IMR-90 (cell line): ENCODE measurements at regions not wholly inside any gene's neighbourhood (a gene's known extent, or its start where the extent isn't known, plus 50 kb on each side); places are given as distances from the start of the nearest gene placed in this dataset.

ENCODE experiments used
- ATAC-seq: fragments of 200-7000 bp; cut with Tn5 transposase; 2 replicates; pipeline ENCODE4 v1.9.1; 2020; ENCODE audit warnings: low read depth, mild to moderate bottlenecking, moderate library complexity
- BruUV-seq: library from RNA; stranded (reverse); fragments of 400-500 nt; replicated peaks from 2 replicates; lab custom pipeline; 2021; lab: Mats Ljungman, UMichigan
- CTCF ChIA-PET: fragments of 300-600 bp; formaldehyde crosslinking; extraction: SDS; loops from one replicate; lab custom pipeline; 2021; ENCODE audit warnings: antibody characterized with exemption; lab: Yijun Ruan, JAX
- POLR2A ChIA-PET: fragments of 300-600 bp; sonication (Branson Sonifier 250); formaldehyde crosslinking; loops from one replicate; lab custom pipeline; 2022; ENCODE audit warnings: antibody characterized with exemption; ENCODE audit not compliant: unreplicated experiment; lab: Charles Lee
- DNase-seq: peaks from one replicate; pipeline ENCODE4 v3.0.0; 2013
- H2AFZ ChIP-seq: replicated peaks from 2 replicates; pipeline ENCODE3; 2013; ENCODE audit warnings: low read length, mild to moderate bottlenecking; ENCODE audit not compliant: poor library complexity
- H2AK5ac ChIP-seq: 2 replicates; pipeline ENCODE4 v1.6.1; 2013; ENCODE audit warnings: low read depth, low read length, inconsistent platforms
- H2AK9ac ChIP-seq: replicated peaks from 2 replicates; pipeline ENCODE3; 2013; ENCODE audit warnings: mild to moderate bottlenecking, low read depth, low read length, moderate library complexity; ENCODE audit not compliant: poor library complexity
- H2BK120ac ChIP-seq: 2 replicates; pipeline ENCODE4 v1.6.1; 2013; ENCODE audit warnings: low read depth, low read length, inconsistent platforms
- H2BK15ac ChIP-seq: 3 replicates; pipeline ENCODE4 v1.6.1; 2013; ENCODE audit warnings: low read depth, low read length, inconsistent platforms
- H2BK20ac ChIP-seq: 2 replicates; pipeline ENCODE4 v1.6.1; 2013; ENCODE audit warnings: low read depth, mild to moderate bottlenecking, inconsistent platforms, low read length, moderate library complexity
- H2BK5ac ChIP-seq: 2 replicates; pipeline ENCODE4 v1.6.1; 2013; ENCODE audit warnings: mild to moderate bottlenecking, low read depth, low read length, inconsistent platforms; ENCODE audit not compliant: poor library complexity, severe bottlenecking
- H3K14ac ChIP-seq: replicated peaks from 2 replicates; pipeline ENCODE4 v1.6.1; 2013; ENCODE audit warnings: low read depth, low read length, inconsistent platforms
- H3K18ac ChIP-seq: 2 replicates; pipeline ENCODE4 v1.6.1; 2013; ENCODE audit warnings: low read depth, low read length, control low read depth
- H3K23ac ChIP-seq: 2 replicates; pipeline ENCODE4 v1.6.1; 2013; ENCODE audit warnings: low read depth, low read length, inconsistent platforms
- H3K27ac ChIP-seq: 2 replicates; pipeline ENCODE4 v1.5.1; 2013; ENCODE audit warnings: mild to moderate bottlenecking, control low read depth, low read length; ENCODE audit not compliant: insufficient read depth
- H3K27me3 ChIP-seq: 2 replicates; pipeline ENCODE4 v1.6.1; 2013; ENCODE audit warnings: low read length; ENCODE audit not compliant: control insufficient read depth, insufficient read depth
- H3K36me3 ChIP-seq: 2 replicates; pipeline ENCODE4 v1.6.1; 2013; ENCODE audit warnings: low read length, mixed read lengths; ENCODE audit not compliant: control insufficient read depth, insufficient read depth
- H3K4ac ChIP-seq: 2 replicates; pipeline ENCODE4 v1.6.1; 2013; ENCODE audit warnings: low read depth, low read length, inconsistent platforms
- H3K4me1 ChIP-seq: 2 replicates; pipeline ENCODE4 v1.6.1; 2013; ENCODE audit warnings: low read length, mixed read lengths; ENCODE audit not compliant: control insufficient read depth, insufficient read depth
- H3K4me2 ChIP-seq: 2 replicates; pipeline ENCODE4 v1.6.1; 2013; ENCODE audit warnings: low read depth, mild to moderate bottlenecking, control low read depth, low read length, moderate library complexity
- H3K4me3 ChIP-seq: 2 replicates; pipeline ENCODE4 v1.5.1; 2013; ENCODE audit warnings: low read depth, mild to moderate bottlenecking, control low read depth, low read length, moderate library complexity; ENCODE audit not compliant: insufficient read depth
- H3K56ac ChIP-seq: 2 replicates; pipeline ENCODE4 v1.6.1; 2013; ENCODE audit warnings: low read length, inconsistent platforms; ENCODE audit not compliant: insufficient read depth; ENCODE audit errors: extremely low read depth
- H3K79me1 ChIP-seq, 2 experiments: 2 replicates each; pipeline ENCODE4 v1.6.1; 2013; ENCODE audit warnings: low read length in 2 of 2, inconsistent platforms in 1 of 2, low read depth in 1 of 2
- H3K9ac ChIP-seq: 2 replicates; pipeline ENCODE4 v1.6.1; 2013; ENCODE audit warnings: low read depth, low read length, control low read depth
- H3K9me1 ChIP-seq: 2 replicates; pipeline ENCODE4 v1.6.1; 2013; ENCODE audit warnings: low read length, inconsistent platforms; ENCODE audit not compliant: insufficient read depth
- H3K9me3 ChIP-seq: 2 replicates; pipeline ENCODE4 v1.6.1; 2013; ENCODE audit warnings: low read length; ENCODE audit not compliant: control insufficient read depth, insufficient read depth
- H4K20me1 ChIP-seq: 2 replicates; pipeline ENCODE4 v1.6.1; 2013; ENCODE audit warnings: low read length, inconsistent platforms; ENCODE audit not compliant: insufficient read depth
- H4K5ac ChIP-seq: 2 replicates; pipeline ENCODE4 v1.6.1; 2013; ENCODE audit warnings: mild to moderate bottlenecking, low read depth, low read length, control low read depth
- H4K8ac ChIP-seq, 2 experiments: 2 replicates each; pipeline ENCODE4 v1.6.1; 2013; ENCODE audit warnings: low read depth in 2 of 2, low read length in 2 of 2, control low read depth in 1 of 2, inconsistent platforms in 1 of 2
- H4K91ac ChIP-seq: 2 replicates; pipeline ENCODE4 v1.6.1; 2013; ENCODE audit warnings: low read depth, low read length, inconsistent platforms; ENCODE audit not compliant: insufficient read depth
- BHLHE40 ChIP-seq: fragments of 150-350 bp; IDR thresholded peaks from 2 replicates; pipeline ENCODE4 v1.6.1; 2016; ENCODE audit warnings: mild to moderate bottlenecking, low read depth, low read length
- CEBPB ChIP-seq: IDR thresholded peaks from 2 replicates; pipeline ENCODE4 v1.6.1; 2012; ENCODE audit warnings: low read depth, low read length, improper control_type of control experiment
- CHD1 ChIP-seq: IDR thresholded peaks from 2 replicates; pipeline ENCODE4 v1.6.1; 2012; ENCODE audit warnings: low read depth, low read length, improper control_type of control experiment
- FOS ChIP-seq: fragments of 150-350 bp; IDR thresholded peaks from 2 replicates; pipeline ENCODE4 v1.6.1; 2016; ENCODE audit warnings: low read depth, low read length
- MAFK ChIP-seq: IDR thresholded peaks from 2 replicates; pipeline ENCODE4 v1.6.1; 2012; ENCODE audit warnings: low read depth, low read length, improper control_type of control experiment
- MAZ ChIP-seq: IDR thresholded peaks from 2 replicates; pipeline ENCODE4 v1.6.1; 2012; ENCODE audit warnings: low read depth, mild to moderate bottlenecking, low read length, improper control_type of control experiment, moderate library complexity, borderline replicate concordance
- MXI1 ChIP-seq: IDR thresholded peaks from 2 replicates; pipeline ENCODE4 v1.6.1; 2012; ENCODE audit warnings: low read depth, mild to moderate bottlenecking, low read length, moderate library complexity, borderline replicate concordance
- NFE2L2 ChIP-seq: fragments of 150-350 bp; IDR thresholded peaks from 2 replicates; pipeline ENCODE4 v1.6.1; 2016; ENCODE audit warnings: low read depth, mild to moderate bottlenecking, low read length
- POLR2A ChIP-seq: IDR thresholded peaks from 2 replicates; pipeline ENCODE4 v1.6.1; 2012; ENCODE audit warnings: mild to moderate bottlenecking, low read depth, low read length
- RAD21 ChIP-seq: IDR thresholded peaks from 2 replicates; pipeline ENCODE4 v1.6.1; 2012; ENCODE audit warnings: low read length, improper control_type of control experiment
- RCOR1 ChIP-seq: IDR thresholded peaks from 2 replicates; pipeline ENCODE4 v1.6.1; 2012; ENCODE audit warnings: mild to moderate bottlenecking, low read length, improper control_type of control experiment; ENCODE audit not compliant: insufficient replicate concordance
- RFX5 ChIP-seq: IDR thresholded peaks from 2 replicates; pipeline ENCODE4 v1.8.0; 2012; ENCODE audit warnings: low read depth, mild to moderate bottlenecking, low read length, moderate library complexity
- SMC3 ChIP-seq: fragments of 150-350 bp; IDR thresholded peaks from 2 replicates; pipeline ENCODE4 v1.6.1; 2016; ENCODE audit warnings: low read depth, mild to moderate bottlenecking, antibody characterized with exemption, low read length, moderate library complexity
- WGBS, 2 experiments: methylation state at CpG; one replicate each; pipeline versions ENCODE4 v1.1.5 to v1.1.7; 2013; ENCODE audit warnings: missing lambda C conversion rate in 2 of 2; ENCODE audit not compliant: insufficient read length in 1 of 2; ENCODE audit errors: extremely low coverage in 2 of 2; 5-methylcytosine and 5-hydroxymethylcytosine counted together
- dilution Hi-C: fragments of 300-500 bp; cut with HindIII; formaldehyde crosslinking; loops from one replicate; pipeline ENCODE4 v1.14.3; 2018; ENCODE audit warnings: low sequenced_read_pairs; ENCODE audit not compliant: unreplicated experiment
- in situ Hi-C: fragments of 300-500 bp; cut with MboI; formaldehyde crosslinking; loops from 3 replicates; pipeline ENCODE4 v1.14.3; 2019; ENCODE audit warnings: low sequenced_read_pairs, inconsistent platforms, mixed read lengths
- intact Hi-C: fragments of 100-400 bp; cut with micrococcal nuclease; formaldehyde crosslinking; loops from 2 replicates; pipeline ENCODE4 v1.10.0; 2022
- TF ChIP-seq, protein P1 (sequence below): fragments of 150-350 bp; IDR thresholded peaks from 2 replicates; pipeline ENCODE4 v1.6.1; 2016; ENCODE audit warnings: low read depth, mild to moderate bottlenecking, low read length, moderate library complexity, borderline replicate concordance
- TF ChIP-seq, protein P2 (sequence below): fragments of 150-350 bp; IDR thresholded peaks from 2 replicates; pipeline ENCODE4 v1.6.1; 2017; ENCODE audit warnings: mild to moderate bottlenecking, antibody characterized with exemption, low read length, low read depth
- TF ChIP-seq, protein P3 (sequence below): conservative IDR thresholded peaks from 2 replicates; pipeline ENCODE4 v1.5.1; 2012; ENCODE audit warnings: mild to moderate bottlenecking, low read depth, low read length, improper control_type of control experiment

DNA sequence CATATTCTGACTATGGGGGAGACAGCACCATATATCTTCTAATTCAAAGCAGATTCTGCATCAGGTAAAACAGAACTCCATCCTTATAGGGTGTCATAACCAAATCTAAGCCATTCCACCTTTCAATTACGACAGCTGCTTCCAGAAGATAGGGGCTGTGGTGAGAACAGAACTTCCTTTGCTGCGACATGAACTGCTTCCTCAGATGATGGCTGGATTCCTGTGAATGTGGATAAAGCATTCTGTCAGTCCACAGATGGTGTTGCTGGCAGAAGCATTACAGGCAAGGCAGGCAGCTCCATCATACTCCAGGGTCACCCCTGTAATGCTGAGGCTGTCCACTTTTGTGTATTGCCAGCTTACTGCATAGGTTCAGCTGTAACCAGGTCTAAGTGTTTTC, 122.0 kb downstream of the GPCPD1 start:
- POLR2A ChIA-PET = no interaction called here
- Histone ChIP-seq H2AK9ac (no peak overlapping the region), H3K18ac (no peak overlapping the region), H4K20me1 (no peaks in the 10 kb centered on the region), H3K27me3 (peaks cover 14% of the 10 kb centered on the region), H3K4me3 (no peak overlapping the region), H2BK120ac (no peak overlapping the region), H4K8ac (no peak overlapping the region), H3K79me1 (no peaks in the 10 kb centered on the region), H3K4ac (no peak overlapping the region), H3K9me3 (no peaks in the 10 kb centered on the region), H3K4me2 (no peak overlapping the region), H3K56ac (no peak overlapping the region), H3K23ac (no peak overlapping the region), H2BK5ac (no peak overlapping the region), H3K36me3 (no peaks in the 10 kb centered on the region), H2BK20ac (no peak overlapping the region), H2AFZ (no peak overlapping the region), H4K5ac (no peak overlapping the region), H2BK15ac (no peak overlapping the region), H3K4me1 (no peaks in the 10 kb centered on the region), H3K9ac (no peak overlapping the region), H3K14ac (no peak overlapping the region), H3K27ac (no peak overlapping the region), H2AK5ac (no peak overlapping the region), H3K9me1 (no peaks in the 10 kb centered on the region), H4K91ac (no peak overlapping the region)
- DNase-seq (no peak), ATAC-seq (no peak)
- CTCF ChIA-PET = interaction anchor here (0.6 kb wide), 1 partner anchor 1431 kb away, joined by 3 read pairs; no protein-coding TSS in a partner anchor
- BruUV-seq = no TSS peak
- TF ChIP-seq FOS = no peak
- TF ChIP-seq MXI1 = no peak
- no peak for TF ChIP-seq CEBPB
- TF ChIP-seq, protein P1, sequence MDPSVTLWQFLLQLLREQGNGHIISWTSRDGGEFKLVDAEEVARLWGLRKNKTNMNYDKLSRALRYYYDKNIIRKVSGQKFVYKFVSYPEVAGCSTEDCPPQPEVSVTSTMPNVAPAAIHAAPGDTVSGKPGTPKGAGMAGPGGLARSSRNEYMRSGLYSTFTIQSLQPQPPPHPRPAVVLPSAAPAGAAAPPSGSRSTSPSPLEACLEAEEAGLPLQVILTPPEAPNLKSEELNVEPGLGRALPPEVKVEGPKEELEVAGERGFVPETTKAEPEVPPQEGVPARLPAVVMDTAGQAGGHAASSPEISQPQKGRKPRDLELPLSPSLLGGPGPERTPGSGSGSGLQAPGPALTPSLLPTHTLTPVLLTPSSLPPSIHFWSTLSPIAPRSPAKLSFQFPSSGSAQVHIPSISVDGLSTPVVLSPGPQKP = no peak
- no peak for TF ChIP-seq CHD1
- no peak for TF ChIP-seq MAZ
- TF ChIP-seq MAFK = no peak
- no peak for TF ChIP-seq RFX5
- TF ChIP-seq BHLHE40 = no peak
- no peak for TF ChIP-seq SMC3
- TF ChIP-seq RAD21 = no peak
- no peak for TF ChIP-seq POLR2A
- TF ChIP-seq RCOR1 = no peak
- TF ChIP-seq, protein P2, sequence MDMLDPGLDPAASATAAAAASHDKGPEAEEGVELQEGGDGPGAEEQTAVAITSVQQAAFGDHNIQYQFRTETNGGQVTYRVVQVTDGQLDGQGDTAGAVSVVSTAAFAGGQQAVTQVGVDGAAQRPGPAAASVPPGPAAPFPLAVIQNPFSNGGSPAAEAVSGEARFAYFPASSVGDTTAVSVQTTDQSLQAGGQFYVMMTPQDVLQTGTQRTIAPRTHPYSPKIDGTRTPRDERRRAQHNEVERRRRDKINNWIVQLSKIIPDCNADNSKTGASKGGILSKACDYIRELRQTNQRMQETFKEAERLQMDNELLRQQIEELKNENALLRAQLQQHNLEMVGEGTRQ = no peak
- TF ChIP-seq, protein P3, sequence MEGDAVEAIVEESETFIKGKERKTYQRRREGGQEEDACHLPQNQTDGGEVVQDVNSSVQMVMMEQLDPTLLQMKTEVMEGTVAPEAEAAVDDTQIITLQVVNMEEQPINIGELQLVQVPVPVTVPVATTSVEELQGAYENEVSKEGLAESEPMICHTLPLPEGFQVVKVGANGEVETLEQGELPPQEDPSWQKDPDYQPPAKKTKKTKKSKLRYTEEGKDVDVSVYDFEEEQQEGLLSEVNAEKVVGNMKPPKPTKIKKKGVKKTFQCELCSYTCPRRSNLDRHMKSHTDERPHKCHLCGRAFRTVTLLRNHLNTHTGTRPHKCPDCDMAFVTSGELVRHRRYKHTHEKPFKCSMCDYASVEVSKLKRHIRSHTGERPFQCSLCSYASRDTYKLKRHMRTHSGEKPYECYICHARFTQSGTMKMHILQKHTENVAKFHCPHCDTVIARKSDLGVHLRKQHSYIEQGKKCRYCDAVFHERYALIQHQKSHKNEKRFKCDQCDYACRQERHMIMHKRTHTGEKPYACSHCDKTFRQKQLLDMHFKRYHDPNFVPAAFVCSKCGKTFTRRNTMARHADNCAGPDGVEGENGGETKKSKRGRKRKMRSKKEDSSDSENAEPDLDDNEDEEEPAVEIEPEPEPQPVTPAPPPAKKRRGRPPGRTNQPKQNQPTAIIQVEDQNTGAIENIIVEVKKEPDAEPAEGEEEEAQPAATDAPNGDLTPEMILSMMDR = no peak
- no peak for TF ChIP-seq NFE2L2
- intact Hi-C loops = no loop called here
- in situ Hi-C loops = no loop called here
- dilution Hi-C loops = no loop called here
- WGBS, 2 experiments = no CpG with 5 or more reads among the region's 2 CpGs
